A673 (cell line): ENCODE measurements at regions not wholly inside any gene's neighbourhood (a gene's known extent, or its start where the extent isn't known, plus 50 kb on each side); places are given as distances from the start of the nearest gene placed in this dataset.

Experiments
- EZH2 ChIP-seq: fragments of 200-600 bp; sonication (generic); IDR thresholded peaks from 2 replicates; pipeline ENCODE4 v1.6.1; 2017; ENCODE audit warnings: borderline replicate concordance, low read depth, mild to moderate bottlenecking, mixed read lengths, antibody characterized with exemption, low read length; ENCODE audit not compliant: poor library complexity, severe bottlenecking
- TF ChIP-seq, protein P1 (sequence below): fragments of 300-800, 200-600 bp; sonication (generic); conservative IDR thresholded peaks from 2 replicates; pipeline ENCODE4 v1.5.1; 2017; ENCODE audit warnings: low read depth, mild to moderate bottlenecking, antibody characterized with exemption, low read length, moderate library complexity, mixed read lengths

DNA sequence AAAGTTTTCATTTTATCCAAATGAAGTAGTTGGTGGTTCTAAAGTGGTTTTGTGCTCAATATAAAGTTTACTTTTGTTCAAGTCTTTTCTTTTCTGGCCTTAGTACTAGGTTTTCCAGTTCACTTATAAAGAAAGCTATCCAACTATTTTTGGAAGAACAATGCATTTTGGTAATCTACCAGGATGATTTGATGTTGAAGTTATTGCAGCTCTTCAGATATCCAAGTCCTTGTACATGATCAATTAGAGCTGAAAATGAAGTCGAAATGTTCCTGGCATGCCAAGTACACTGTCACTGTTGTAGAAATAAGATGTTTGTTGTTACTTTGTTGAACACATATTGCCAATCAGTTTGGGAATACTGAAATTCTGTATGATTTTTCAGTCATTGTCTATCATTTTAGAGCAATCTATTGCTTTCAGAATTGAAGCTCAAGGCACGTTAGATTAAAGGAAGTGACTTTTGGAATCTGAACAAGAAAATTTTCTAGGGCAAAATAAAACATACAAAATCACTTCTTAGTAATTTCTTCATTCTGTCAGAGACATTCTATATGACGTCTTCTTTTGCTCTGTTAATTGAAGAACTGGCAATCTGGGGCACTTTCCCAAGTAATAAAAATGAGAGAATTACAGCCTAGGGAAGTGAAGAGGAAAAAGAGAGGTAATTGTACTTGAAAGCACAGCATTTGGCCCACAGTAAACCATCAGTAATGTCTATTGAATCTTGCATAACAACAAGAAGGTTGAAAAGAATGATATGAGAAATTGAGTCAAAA, 232.3 kb downstream of the MREG start:
- TF ChIP-seq, protein P1, sequence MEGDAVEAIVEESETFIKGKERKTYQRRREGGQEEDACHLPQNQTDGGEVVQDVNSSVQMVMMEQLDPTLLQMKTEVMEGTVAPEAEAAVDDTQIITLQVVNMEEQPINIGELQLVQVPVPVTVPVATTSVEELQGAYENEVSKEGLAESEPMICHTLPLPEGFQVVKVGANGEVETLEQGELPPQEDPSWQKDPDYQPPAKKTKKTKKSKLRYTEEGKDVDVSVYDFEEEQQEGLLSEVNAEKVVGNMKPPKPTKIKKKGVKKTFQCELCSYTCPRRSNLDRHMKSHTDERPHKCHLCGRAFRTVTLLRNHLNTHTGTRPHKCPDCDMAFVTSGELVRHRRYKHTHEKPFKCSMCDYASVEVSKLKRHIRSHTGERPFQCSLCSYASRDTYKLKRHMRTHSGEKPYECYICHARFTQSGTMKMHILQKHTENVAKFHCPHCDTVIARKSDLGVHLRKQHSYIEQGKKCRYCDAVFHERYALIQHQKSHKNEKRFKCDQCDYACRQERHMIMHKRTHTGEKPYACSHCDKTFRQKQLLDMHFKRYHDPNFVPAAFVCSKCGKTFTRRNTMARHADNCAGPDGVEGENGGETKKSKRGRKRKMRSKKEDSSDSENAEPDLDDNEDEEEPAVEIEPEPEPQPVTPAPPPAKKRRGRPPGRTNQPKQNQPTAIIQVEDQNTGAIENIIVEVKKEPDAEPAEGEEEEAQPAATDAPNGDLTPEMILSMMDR: no peak
- no peak for TF ChIP-seq EZH2
